ENCODE measurements at regions not wholly inside any gene's neighbourhood (a gene's known extent, or its start where the extent isn't known, plus 50 kb on each side); places are given as distances from the start of the nearest gene placed in this dataset.
A peak's percentile ranks its signal among the peaks of the same experiment; 100 is the strongest.
"Not testable (repeated sequence)": the region's sequence is repeated elsewhere in the genome, so short reads cannot be mapped to it uniquely, and the experiment has no call there.

DNA sequence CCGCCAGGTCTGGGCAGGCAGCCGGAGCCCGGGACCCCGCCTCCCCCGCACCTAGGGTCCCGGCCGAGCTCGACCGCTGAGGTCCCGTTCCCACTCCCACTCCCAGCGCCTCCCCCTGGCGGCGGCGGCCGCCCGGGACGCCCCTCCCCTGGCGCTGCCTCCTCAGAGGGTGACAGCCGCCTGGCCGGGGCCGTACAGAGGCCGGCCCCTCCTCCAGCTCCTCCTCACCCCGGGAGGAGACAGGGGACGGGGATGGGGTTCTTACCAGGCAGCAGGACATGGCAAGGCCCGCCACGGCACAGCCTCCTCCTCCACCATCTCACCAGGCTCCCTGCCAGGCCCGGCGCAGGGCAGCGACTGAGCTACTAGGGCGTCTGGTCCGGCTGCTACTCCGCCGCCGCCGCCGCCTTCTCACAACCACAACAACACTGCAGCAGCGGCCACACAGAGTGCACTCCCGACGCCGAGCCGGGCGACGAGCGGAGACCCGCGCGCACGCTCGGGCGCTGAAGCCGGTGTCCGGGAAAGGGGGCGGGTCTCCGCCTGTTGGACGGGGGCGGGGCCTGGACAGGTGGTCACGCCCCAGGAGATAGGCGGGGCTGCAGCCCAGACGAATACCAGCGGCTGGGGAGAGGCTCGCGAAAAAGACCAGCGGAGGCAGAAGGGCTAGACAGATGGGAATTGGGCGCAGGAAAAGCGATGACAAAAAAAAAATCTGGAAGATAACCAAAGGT lies 110.3 kb downstream of the POTEB2 start:
- H3K27me3 ChIP-seq (replicated peaks in 1 of 2; ENCODE audit: control insufficient read depth in 2 of 2, extremely low read depth in 1 of 2, insufficient read depth in 2 of 2, low read length in 1 of 2); H3K27ac ChIP-seq (ENCODE audit: low read length); H3K4me1 Mint-ChIP-seq; H3K4me3 Mint-ChIP-seq; H3K27me3 Mint-ChIP-seq; H3K9me3 ChIP-seq; H3K36me3 ChIP-seq (ENCODE audit: control insufficient read depth in 2 of 2, extremely low read depth in 1 of 2, insufficient read depth in 1 of 2, low read length in 1 of 2); H3K4me3 ChIP-seq (ENCODE audit: control insufficient read depth in 1 of 2, extremely low read depth in 1 of 2, low read length in 1 of 2); H3K36me3 Mint-ChIP-seq; H3K27ac Mint-ChIP-seq; H3K9me3 Mint-ChIP-seq; POLR2A ChIA-PET; CTCF ChIA-PET; H3K4me1 ChIP-seq (ENCODE audit: control insufficient read depth in 1 of 2, extremely low read depth in 1 of 2, insufficient read depth in 2 of 2, low read length in 2 of 2): not testable (repeated sequence)
- DNase-seq = peak in 9 of 35 experiments; percentile 1 to 42 (median 14)
- ATAC-seq (replicated peaks in 1 of 4) = peak in 3 of 4 experiments; percentile 52 to 76 (median 61)
- WGBS (ENCODE audit: insufficient coverage) = no CpG with 5 or more reads among the region's 65 CpGs

DNA sequence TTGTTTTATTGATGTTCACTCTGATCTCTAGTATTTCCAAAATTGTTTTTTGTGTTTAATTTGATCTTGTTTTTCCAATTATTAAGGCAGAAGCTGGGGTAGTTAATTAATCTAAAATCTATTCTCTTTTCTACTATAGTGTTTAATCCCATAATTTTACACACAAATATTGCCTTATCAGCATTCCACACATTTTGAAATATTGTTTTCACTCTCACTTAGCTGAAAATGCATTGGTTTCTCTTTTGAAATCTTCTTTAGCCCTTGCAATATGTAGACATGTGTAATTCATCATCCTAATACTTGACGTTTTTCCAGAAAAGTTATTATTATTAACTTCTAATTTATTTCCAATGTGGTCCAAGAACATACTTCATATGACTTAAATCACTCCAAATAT lies 132.6 kb downstream of the POTEB2 start:
- DNase-seq; H3K4me1 ChIP-seq (ENCODE audit: control insufficient read depth in 1 of 2, extremely low read depth in 1 of 2, insufficient read depth in 2 of 2, low read length in 2 of 2); H3K9me3 ChIP-seq; H3K9me3 Mint-ChIP-seq; ATAC-seq (replicated peaks in 1 of 4); H3K4me1 Mint-ChIP-seq; POLR2A ChIA-PET; H3K4me3 Mint-ChIP-seq; H3K36me3 Mint-ChIP-seq; H3K36me3 ChIP-seq (ENCODE audit: control insufficient read depth in 2 of 2, extremely low read depth in 1 of 2, insufficient read depth in 1 of 2, low read length in 1 of 2); CTCF ChIA-PET; H3K27me3 ChIP-seq (replicated peaks in 1 of 2; ENCODE audit: control insufficient read depth in 2 of 2, extremely low read depth in 1 of 2, insufficient read depth in 2 of 2, low read length in 1 of 2); H3K27ac ChIP-seq (ENCODE audit: low read length); H3K27ac Mint-ChIP-seq; H3K27me3 Mint-ChIP-seq; H3K4me3 ChIP-seq (ENCODE audit: control insufficient read depth in 1 of 2, extremely low read depth in 1 of 2, low read length in 1 of 2): not testable (repeated sequence)
- 60% methylated on average over 1 of the region's 1 CpG for WGBS (ENCODE audit: insufficient coverage)

Data from T-cell (primary cell).